Activated T-helper 17 cell treated with anti-CD3 and anti-CD28 coated beads, Interleukin-2, amount 50 U/mL, for 72 hours (primary cell): ENCODE measurements at regions not wholly inside any gene's neighbourhood (a gene's known extent, or its start where the extent isn't known, plus 50 kb on each side); places are given as distances from the start of the nearest gene placed in this dataset.

Experiments
- ATAC-seq: fragments of 150-1000 bp; cut with Tn5 transposase; replicated peaks from 2 replicates; pipeline ENCODE4 v1.10.0; 2021; ENCODE audit warnings: mild to moderate bottlenecking, moderate library complexity
- H3K27ac Mint-ChIP-seq: one replicate; pipeline ENCODE4 v1.8.0; 2022; ENCODE audit warnings: mixed read lengths
- H3K27me3 Mint-ChIP-seq: one replicate; pipeline ENCODE4 v1.8.0; 2022; ENCODE audit warnings: mixed read lengths
- H3K36me3 Mint-ChIP-seq: one replicate; pipeline ENCODE4 v1.8.0; 2022; ENCODE audit warnings: low read depth, mild to moderate bottlenecking, mixed read lengths
- H3K4me1 Mint-ChIP-seq: one replicate; pipeline ENCODE4 v1.8.0; 2022; ENCODE audit warnings: mixed read lengths
- H3K4me3 Mint-ChIP-seq: one replicate; pipeline ENCODE4 v1.8.0; 2022; ENCODE audit warnings: mild to moderate bottlenecking, mixed read lengths
- H3K9me3 Mint-ChIP-seq: one replicate; pipeline ENCODE4 v1.8.0; 2022; ENCODE audit warnings: mixed read lengths

DNA sequence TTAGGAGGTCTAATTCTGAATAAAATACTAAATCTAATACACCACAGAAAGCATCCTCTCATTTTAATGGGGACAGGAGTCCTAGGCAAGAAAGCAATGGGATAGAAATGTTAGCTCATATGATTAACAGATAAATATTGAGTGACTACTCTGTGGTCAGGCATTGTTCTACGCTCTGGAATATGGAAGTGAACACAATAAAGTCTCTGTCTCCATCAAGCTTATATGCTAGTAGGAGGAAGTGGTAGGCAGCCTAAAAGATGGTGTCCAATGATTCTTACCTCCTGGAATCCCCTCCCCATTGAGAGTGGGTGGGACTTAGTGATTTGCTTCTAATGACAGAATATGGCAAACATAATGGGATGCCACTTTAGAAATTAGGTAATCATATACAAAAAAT is 160.3 kb upstream of the PDGFD start:
- Mint-ChIP-seq H3K27me3 (peaks cover 3% of the 10 kb centered on the region), H3K9me3 (no peaks in the 10 kb centered on the region), H3K36me3 (no peaks in the 10 kb centered on the region), H3K4me1 (no peaks in the 10 kb centered on the region), H3K27ac (no peak overlapping the region), H3K4me3 (no peak overlapping the region)
- ATAC-seq = no peak

DNA sequence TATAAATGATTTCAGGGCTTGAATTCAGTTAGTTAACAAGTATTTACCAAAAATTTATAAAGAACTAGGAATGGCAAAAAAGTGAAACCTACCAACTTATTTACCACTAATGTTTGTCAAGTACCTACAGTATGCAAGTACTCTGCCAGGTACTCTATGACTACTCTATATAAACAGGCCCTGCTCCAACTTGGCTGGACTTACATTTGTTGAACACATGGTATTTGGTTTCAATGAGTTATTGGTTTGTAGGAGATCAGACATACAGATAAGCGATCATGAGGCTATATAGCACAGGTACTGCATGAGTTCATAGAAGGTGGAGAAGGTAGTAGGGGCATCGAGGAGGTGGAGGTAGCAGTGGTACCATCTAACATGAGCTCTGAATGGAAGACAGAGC is 159.9 kb upstream of the PDGFD start:
- no peak for ATAC-seq
- no peak overlapping the region for H3K4me3 Mint-ChIP-seq
- H3K4me1 Mint-ChIP-seq = no peaks in the 10 kb centered on the region
- no peaks in the 10 kb centered on the region for H3K36me3 Mint-ChIP-seq
- peaks cover 6% of the 10 kb centered on the region for H3K27me3 Mint-ChIP-seq
- H3K9me3 Mint-ChIP-seq = no peaks in the 10 kb centered on the region
- no peak overlapping the region for H3K27ac Mint-ChIP-seq

GRCh38 chr11:104322696-104323095 is 158.7 kb upstream of the PDGFD start:
- Mint-ChIP-seq H3K4me3 (no peak overlapping the region), H3K36me3 (no peaks in the 10 kb centered on the region), H3K27me3 (peaks cover 8% of the 10 kb centered on the region), H3K4me1 (no peaks in the 10 kb centered on the region), H3K9me3 (no peaks in the 10 kb centered on the region), H3K27ac (no peak overlapping the region)
- ATAC-seq = no peak

- no peak overlapping the region for H3K27ac Mint-ChIP-seq
- no peaks in the 10 kb centered on the region for H3K4me1 Mint-ChIP-seq
- H3K36me3 Mint-ChIP-seq = no peaks in the 10 kb centered on the region
- no peak overlapping the region for H3K4me3 Mint-ChIP-seq
- no peak for ATAC-seq
- H3K9me3 Mint-ChIP-seq = no peaks in the 10 kb centered on the region
- H3K27me3 Mint-ChIP-seq = peaks cover 11% of the 10 kb centered on the region
These were observed 157.0 kb upstream of the PDGFD start for GRCh38 chr11:104320956-104321355.

DNA sequence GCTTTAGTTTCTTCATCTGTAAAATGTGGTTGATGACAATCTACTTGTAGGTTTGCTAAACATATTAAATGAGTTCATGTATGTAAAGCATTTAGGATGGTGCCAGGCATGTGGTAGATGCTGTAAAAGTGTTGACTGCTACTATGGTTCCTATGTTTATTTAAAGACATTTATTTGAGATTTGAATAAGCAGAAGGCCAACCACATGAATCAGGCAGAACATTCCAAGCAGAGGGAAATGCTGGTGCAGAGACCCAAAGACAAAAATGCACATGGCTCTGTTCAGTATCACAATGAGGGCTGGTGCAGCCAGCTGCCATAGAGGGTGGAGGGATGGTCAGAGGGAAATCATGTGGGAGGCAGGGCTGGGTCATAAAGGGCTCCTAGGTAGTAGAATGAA is 156.2 kb upstream of the PDGFD start:
- ATAC-seq = no peak
- no peaks in the 10 kb centered on the region for H3K36me3 Mint-ChIP-seq
- no peak overlapping the region for H3K27ac Mint-ChIP-seq
- H3K27me3 Mint-ChIP-seq = peaks cover 11% of the 10 kb centered on the region
- no peaks in the 10 kb centered on the region for H3K9me3 Mint-ChIP-seq
- no peak overlapping the region for H3K4me3 Mint-ChIP-seq
- H3K4me1 Mint-ChIP-seq = no peaks in the 10 kb centered on the region

GRCh38 chr11:104319396-104319795 is 155.4 kb upstream of the PDGFD start:
- peaks cover 11% of the 10 kb centered on the region for H3K27me3 Mint-ChIP-seq
- H3K27ac Mint-ChIP-seq = no peak overlapping the region
- no peak overlapping the region for H3K4me3 Mint-ChIP-seq
- no peaks in the 10 kb centered on the region for H3K4me1 Mint-ChIP-seq
- no peaks in the 10 kb centered on the region for H3K9me3 Mint-ChIP-seq
- no peaks in the 10 kb centered on the region for H3K36me3 Mint-ChIP-seq
- no peak for ATAC-seq

GRCh38 chr11:104306862-104307474 is 143.0 kb upstream of the PDGFD start:
- Mint-ChIP-seq H3K36me3 (no peaks in the 10 kb centered on the region), H3K4me1 (no peaks in the 10 kb centered on the region), H3K9me3 (no peaks in the 10 kb centered on the region), H3K4me3 (no peak overlapping the region), H3K27me3 (peaks cover 14% of the 10 kb centered on the region), H3K27ac (no peak overlapping the region)
- ATAC-seq = no peak

GRCh38 chr11:104301776-104302175 is 137.8 kb upstream of the PDGFD start:
- no peak overlapping the region for H3K27ac Mint-ChIP-seq
- H3K36me3 Mint-ChIP-seq = no peaks in the 10 kb centered on the region
- H3K9me3 Mint-ChIP-seq = no peaks in the 10 kb centered on the region
- no peak overlapping the region for H3K4me3 Mint-ChIP-seq
- ATAC-seq = no peak
- H3K4me1 Mint-ChIP-seq = no peaks in the 10 kb centered on the region
- peaks cover 27% of the 10 kb centered on the region for H3K27me3 Mint-ChIP-seq

DNA sequence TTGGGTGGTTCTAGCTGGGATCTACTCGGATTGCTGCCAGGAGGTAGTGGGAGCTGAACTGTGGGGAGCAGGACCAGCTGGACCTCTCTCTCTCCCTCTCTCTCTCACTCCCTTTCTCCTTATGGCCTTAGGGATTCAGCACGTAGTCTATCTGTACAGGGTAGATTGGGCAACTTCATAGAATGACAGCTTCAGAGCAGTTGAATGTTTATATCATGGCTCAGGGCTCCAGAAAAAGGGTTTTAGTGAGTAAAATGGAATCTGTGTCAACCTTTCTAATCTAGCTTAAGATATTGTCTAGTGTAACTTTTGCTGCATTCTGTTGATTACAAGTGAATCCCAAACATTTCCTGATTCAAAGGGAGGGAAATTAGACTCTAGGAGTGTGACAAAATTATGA is 127.7 kb upstream of the PDGFD start:
- H3K4me3 Mint-ChIP-seq = no peak overlapping the region
- no peaks in the 10 kb centered on the region for H3K9me3 Mint-ChIP-seq
- ATAC-seq = no peak
- no peaks in the 10 kb centered on the region for H3K4me1 Mint-ChIP-seq
- H3K36me3 Mint-ChIP-seq = no peaks in the 10 kb centered on the region
- H3K27me3 Mint-ChIP-seq = peaks cover 4% of the 10 kb centered on the region
- no peak overlapping the region for H3K27ac Mint-ChIP-seq

GRCh38 chr11:104286129-104286528 is 122.2 kb upstream of the PDGFD start:
- ATAC-seq = no peak
- H3K27ac Mint-ChIP-seq = no peak overlapping the region
- peaks cover 3% of the 10 kb centered on the region for H3K9me3 Mint-ChIP-seq
- H3K4me1 Mint-ChIP-seq = no peaks in the 10 kb centered on the region
- H3K4me3 Mint-ChIP-seq = no peak overlapping the region
- peaks cover 4% of the 10 kb centered on the region for H3K27me3 Mint-ChIP-seq
- no peaks in the 10 kb centered on the region for H3K36me3 Mint-ChIP-seq

DNA sequence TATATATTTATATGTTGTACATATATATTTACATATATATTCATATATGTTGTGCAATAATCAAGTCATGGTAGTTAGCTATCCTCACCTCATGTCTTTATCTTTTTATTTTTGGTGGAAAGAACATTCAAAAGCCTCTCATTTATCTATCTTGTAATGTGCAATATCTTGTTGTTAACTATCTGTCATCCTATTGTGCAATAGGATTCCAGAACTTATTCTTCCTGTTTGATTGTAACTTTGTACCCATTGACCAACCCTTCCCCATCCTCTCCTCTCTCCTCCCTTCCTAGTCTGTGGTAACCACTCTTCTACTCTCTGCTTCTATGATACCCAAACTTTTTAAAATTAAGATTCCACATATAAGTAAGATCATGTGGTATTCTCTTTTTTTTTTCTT is 115.6 kb upstream of the PDGFD start:
- no peaks in the 10 kb centered on the region for H3K36me3 Mint-ChIP-seq
- no peaks in the 10 kb centered on the region for H3K27me3 Mint-ChIP-seq
- H3K4me1 Mint-ChIP-seq = no peaks in the 10 kb centered on the region
- ATAC-seq = no peak
- peaks cover 6% of the 10 kb centered on the region for H3K9me3 Mint-ChIP-seq
- no peak overlapping the region for H3K4me3 Mint-ChIP-seq
- no peak overlapping the region for H3K27ac Mint-ChIP-seq

GRCh38 chr11:104275992-104276391 is 112.0 kb upstream of the PDGFD start:
- Mint-ChIP-seq H3K27me3 (no peaks in the 10 kb centered on the region), H3K27ac (no peak overlapping the region), H3K4me3 (no peak overlapping the region), H3K4me1 (no peaks in the 10 kb centered on the region), H3K36me3 (no peaks in the 10 kb centered on the region), H3K9me3 (peaks cover 3% of the 10 kb centered on the region)
- no peak for ATAC-seq

DNA sequence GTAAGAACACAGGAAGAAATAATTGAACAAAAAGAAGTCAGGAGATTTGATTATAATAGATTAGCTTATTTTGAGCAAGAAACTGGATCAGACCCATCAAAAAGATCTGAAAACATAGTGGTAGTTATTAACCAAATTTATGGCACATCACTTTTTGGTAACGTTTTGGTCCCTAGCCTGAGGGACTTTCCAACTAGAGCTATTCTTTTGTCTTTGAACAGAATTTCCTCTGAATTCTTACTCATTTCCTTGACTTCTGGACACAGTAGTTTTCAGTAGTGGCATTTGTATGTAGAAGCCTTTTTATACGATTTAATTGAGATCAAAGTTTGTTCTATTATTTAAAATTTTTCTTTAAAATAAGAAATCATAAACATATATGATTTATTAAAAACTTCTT is 96.5 kb upstream of the PDGFD start:
- Mint-ChIP-seq H3K36me3 (no peaks in the 10 kb centered on the region), H3K27me3 (peaks cover 5% of the 10 kb centered on the region), H3K4me1 (no peaks in the 10 kb centered on the region), H3K27ac (no peak overlapping the region), H3K9me3 (no peaks in the 10 kb centered on the region), H3K4me3 (no peak overlapping the region)
- ATAC-seq = no peak

GRCh38 chr11:104259121-104259610 is 95.2 kb upstream of the PDGFD start:
- Mint-ChIP-seq H3K36me3 (no peaks in the 10 kb centered on the region), H3K9me3 (no peaks in the 10 kb centered on the region), H3K4me3 (no peak overlapping the region), H3K27me3 (no peaks in the 10 kb centered on the region), H3K27ac (no peak overlapping the region), H3K4me1 (no peaks in the 10 kb centered on the region)
- ATAC-seq = no peak

GRCh38 chr11:104256525-104256924 is 92.6 kb upstream of the PDGFD start:
- ATAC-seq = no peak
- Mint-ChIP-seq H3K9me3 (no peaks in the 10 kb centered on the region), H3K4me3 (no peak overlapping the region), H3K27me3 (no peaks in the 10 kb centered on the region), H3K36me3 (no peaks in the 10 kb centered on the region), H3K27ac (no peak overlapping the region), H3K4me1 (no peaks in the 10 kb centered on the region)

DNA sequence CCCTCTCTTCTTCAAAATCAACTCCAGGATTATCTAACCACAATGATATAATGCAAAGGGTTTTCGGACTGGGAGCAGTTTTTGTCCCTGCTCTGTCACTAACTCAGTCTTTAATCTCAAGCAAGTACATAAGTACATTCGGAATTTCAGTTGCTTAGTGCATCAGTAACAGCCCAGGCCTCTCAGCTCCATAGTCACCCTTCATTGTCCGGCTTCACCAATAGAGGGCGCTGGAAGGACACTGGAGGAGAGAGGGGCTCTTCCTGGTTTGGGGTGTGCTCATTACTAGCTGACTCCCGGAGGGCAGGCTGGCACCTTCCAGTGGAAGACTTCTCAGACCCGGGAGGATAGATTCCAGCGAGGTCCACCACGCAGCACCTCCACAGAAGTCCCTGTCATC is 90.4 kb upstream of the PDGFD start:
- H3K27me3 Mint-ChIP-seq = no peaks in the 10 kb centered on the region
- H3K27ac Mint-ChIP-seq = no peak overlapping the region
- no peaks in the 10 kb centered on the region for H3K36me3 Mint-ChIP-seq
- H3K9me3 Mint-ChIP-seq = no peaks in the 10 kb centered on the region
- no peak overlapping the region for H3K4me3 Mint-ChIP-seq
- H3K4me1 Mint-ChIP-seq = no peaks in the 10 kb centered on the region
- ATAC-seq = no peak
